LNCAP (cell line): ENCODE measurements at regions not wholly inside any gene's neighbourhood (a gene's known extent, or its start where the extent isn't known, plus 50 kb on each side); places are given as distances from the start of the nearest gene placed in this dataset.

Source experiments
- CTCF ChIP-seq: fragments of 450-650 bp; IDR thresholded peaks from 2 replicates; pipeline ENCODE4 v1.5.1; 2017; ENCODE audit warnings: mild to moderate bottlenecking

GRCh38 chr5:5967373-5967772 is 411.0 kb downstream of the MED10 start:
- TF ChIP-seq CTCF, result no peak

- no peak for TF ChIP-seq CTCF
Observed at GRCh38 chr5:5965132-5965531, 413.2 kb downstream of the MED10 start.

GRCh38 chr5:5964347-5964746 is 414.0 kb downstream of the MED10 start:
- TF ChIP-seq CTCF, result no peak

GRCh38 chr5:5957737-5958136 is 420.6 kb downstream of the MED10 start:
- TF ChIP-seq CTCF, result no peak

- TF ChIP-seq CTCF, result no peak
Observed at GRCh38 chr5:5954275-5954598, 424.1 kb downstream of the MED10 start.

GRCh38 chr5:5953584-5954274 is 424.6 kb downstream of the MED10 start:
- no peak for TF ChIP-seq CTCF

- no peak for TF ChIP-seq CTCF
Observed at GRCh38 chr5:5951953-5952352, 426.4 kb downstream of the MED10 start.

- TF ChIP-seq CTCF, result no peak
Observed at GRCh38 chr5:5950658-5951057, 427.7 kb downstream of the MED10 start.
